DND-41 (cell line): ENCODE measurements at regions not wholly inside any gene's neighbourhood (a gene's known extent, or its start where the extent isn't known, plus 50 kb on each side); places are given as distances from the start of the nearest gene placed in this dataset.

ENCODE experiments used
- CTCF ChIP-seq: IDR thresholded peaks from 2 replicates; pipeline ENCODE4 v1.5.1; 2012; ENCODE audit warnings: borderline replicate concordance, low read length, moderate library complexity, mild to moderate bottlenecking; ENCODE audit not compliant: poor library complexity, severe bottlenecking; ENCODE audit errors: extremely low read depth
- EZH2 ChIP-seq: IDR thresholded peaks from 3 replicates; pipeline ENCODE4 v1.6.1; 2012; ENCODE audit warnings: borderline replicate concordance, low read depth, mild to moderate bottlenecking, moderate library complexity, low read length, inconsistent platforms; ENCODE audit not compliant: severe bottlenecking

- TF ChIP-seq CTCF (no peak), EZH2 (no peak)
Measured at GRCh38 chr11:127643268-127644058, 642.9 kb upstream of the KIRREL3 start.
